ENCODE measurements at regions not wholly inside any gene's neighbourhood (a gene's known extent, or its start where the extent isn't known, plus 50 kb on each side); places are given as distances from the start of the nearest gene placed in this dataset.

DNA sequence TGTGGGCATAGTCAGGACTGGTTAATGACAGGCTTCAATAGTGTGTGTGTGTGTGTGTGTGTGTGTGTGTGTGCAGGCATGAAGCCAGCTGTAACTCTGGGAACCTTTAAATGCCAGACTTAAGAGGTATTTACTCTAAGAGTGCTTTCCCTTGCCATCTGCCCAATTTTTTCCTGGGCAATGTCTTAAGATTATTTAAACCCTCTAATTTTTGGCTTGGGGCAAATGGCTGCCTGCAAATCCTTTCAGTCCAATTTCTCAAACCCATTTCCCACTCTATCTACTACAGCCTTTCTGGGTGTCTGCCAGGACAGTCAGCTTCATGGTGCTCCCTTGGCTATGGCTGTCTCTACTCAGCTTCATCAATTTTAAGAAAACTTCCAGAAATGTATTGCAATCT is 62.6 kb upstream of the C1GALT1 start:
- TF ChIP-seq, protein P1, sequence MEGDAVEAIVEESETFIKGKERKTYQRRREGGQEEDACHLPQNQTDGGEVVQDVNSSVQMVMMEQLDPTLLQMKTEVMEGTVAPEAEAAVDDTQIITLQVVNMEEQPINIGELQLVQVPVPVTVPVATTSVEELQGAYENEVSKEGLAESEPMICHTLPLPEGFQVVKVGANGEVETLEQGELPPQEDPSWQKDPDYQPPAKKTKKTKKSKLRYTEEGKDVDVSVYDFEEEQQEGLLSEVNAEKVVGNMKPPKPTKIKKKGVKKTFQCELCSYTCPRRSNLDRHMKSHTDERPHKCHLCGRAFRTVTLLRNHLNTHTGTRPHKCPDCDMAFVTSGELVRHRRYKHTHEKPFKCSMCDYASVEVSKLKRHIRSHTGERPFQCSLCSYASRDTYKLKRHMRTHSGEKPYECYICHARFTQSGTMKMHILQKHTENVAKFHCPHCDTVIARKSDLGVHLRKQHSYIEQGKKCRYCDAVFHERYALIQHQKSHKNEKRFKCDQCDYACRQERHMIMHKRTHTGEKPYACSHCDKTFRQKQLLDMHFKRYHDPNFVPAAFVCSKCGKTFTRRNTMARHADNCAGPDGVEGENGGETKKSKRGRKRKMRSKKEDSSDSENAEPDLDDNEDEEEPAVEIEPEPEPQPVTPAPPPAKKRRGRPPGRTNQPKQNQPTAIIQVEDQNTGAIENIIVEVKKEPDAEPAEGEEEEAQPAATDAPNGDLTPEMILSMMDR (IDR thresholded peaks at IDR 0.05; ENCODE audit: borderline replicate concordance, extremely low read depth, low read length, poor library complexity, severe bottlenecking) = no peak
- TF ChIP-seq EZH2 (IDR thresholded peaks at IDR 0.05; ENCODE audit: borderline replicate concordance, low read depth, low read length, severe bottlenecking) = no peak

All from DND-41 (cell line).